ENCODE measurements at regions not wholly inside any gene's neighbourhood (a gene's known extent, or its start where the extent isn't known, plus 50 kb on each side); places are given as distances from the start of the nearest gene placed in this dataset.

- peak; percentile 36 for DNase-seq (ENCODE audit: low spot score)
Measured at GRCh38 chr7:47636433-47637175, 54.7 kb upstream of the TNS3 start.

GRCh38 chr7:47636081-47636432 lies 54.1 kb upstream of the TNS3 start:
- no peak for DNase-seq (ENCODE audit: low spot score)

- peak; percentile 21 for DNase-seq (ENCODE audit: low spot score)
Measured at GRCh38 chr7:47635091-47636080, 53.5 kb upstream of the TNS3 start.

GRCh38 chr7:47634273-47634672 lies 52.4 kb upstream of the TNS3 start:
- peak; percentile 24 for DNase-seq (ENCODE audit: low spot score)

GRCh38 chr7:47633134-47633533 lies 51.2 kb upstream of the TNS3 start:
- no peak for DNase-seq (ENCODE audit: low spot score)
